Frontal cortex (tissue), 3 donors: ENCODE measurements at regions not wholly inside any gene's neighbourhood (a gene's known extent, or its start where the extent isn't known, plus 50 kb on each side); places are given as distances from the start of the nearest gene placed in this dataset.

Experiments used
- DNase-seq, 2 donors: peaks; one replicate each; pipeline ENCODE4 v3.0.0; 2012; ENCODE audit warnings: low spot score in 2 of 2
- FAIRE-seq: peaks from 2 replicates; lab custom pipeline; 2012; peaks lifted over from hg19 to GRCh38; lab: Jason Lieb, UNC
- donor health status: control.
- donor health status: control.
- donor health status: control.

DNA sequence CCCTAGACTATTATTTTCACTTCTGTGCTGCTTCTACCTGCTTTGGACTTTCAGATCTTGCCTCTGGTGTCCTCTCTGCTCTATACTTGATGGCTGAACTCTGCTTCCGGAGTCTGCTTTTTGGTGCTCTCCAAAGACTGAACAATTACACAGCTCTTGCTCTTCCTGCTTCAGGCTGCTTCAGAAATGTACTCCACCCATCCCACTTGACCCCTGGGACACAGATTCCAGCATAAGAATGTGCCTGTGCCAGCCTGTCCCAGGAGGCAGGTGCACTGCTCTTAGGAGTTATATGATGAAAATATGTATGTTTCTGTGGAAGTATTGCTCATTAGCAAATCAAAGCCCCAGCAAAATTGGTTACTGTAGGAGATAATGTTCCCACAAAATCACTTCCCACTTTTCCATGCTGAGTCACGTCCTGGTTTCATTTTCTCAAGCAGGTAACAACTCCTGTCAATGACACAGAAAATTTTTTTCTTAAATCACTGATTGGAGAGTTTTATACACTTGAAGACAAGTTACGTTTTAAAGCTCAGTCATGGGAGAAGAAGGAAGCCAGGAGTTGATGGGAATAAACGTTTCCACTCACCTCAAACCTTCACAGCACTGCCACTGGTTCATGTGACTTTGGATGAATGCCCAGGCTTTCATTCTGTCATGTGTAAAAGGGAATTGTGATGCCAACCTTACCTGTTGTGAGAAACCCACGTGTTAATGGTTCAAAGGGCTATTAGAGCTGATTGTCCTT lies 239.4 kb upstream of the ZPLD1 start:
- FAIRE-seq: no peak

GRCh38 chr3:102200126-102200525 lies 234.7 kb upstream of the ZPLD1 start:
- DNase-seq (no peak), FAIRE-seq (no peak)

More for the DNA sequence above, 239.4 kb upstream of the ZPLD1 start:
- no peak for DNase-seq

DNA sequence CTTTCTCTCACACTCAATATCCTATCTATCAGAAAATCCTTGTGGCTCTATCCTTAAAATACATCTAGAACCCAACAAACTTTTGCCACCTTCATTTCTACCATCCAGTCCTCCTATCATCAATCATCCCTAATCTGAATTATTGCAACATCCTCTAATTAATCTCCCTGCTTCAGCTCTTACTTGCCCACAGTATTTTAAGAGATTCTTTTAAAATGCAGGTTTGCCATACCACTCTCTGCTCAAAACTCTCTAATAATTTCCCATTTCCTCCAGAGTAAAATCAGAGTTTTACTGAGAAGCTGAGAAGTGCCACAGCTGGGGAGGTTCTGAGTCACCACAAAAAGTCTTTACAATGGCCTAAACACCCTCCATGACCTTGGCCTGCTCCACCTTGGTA lies 234.3 kb upstream of the ZPLD1 start:
- DNase-seq (no peak), FAIRE-seq (no peak)

DNA sequence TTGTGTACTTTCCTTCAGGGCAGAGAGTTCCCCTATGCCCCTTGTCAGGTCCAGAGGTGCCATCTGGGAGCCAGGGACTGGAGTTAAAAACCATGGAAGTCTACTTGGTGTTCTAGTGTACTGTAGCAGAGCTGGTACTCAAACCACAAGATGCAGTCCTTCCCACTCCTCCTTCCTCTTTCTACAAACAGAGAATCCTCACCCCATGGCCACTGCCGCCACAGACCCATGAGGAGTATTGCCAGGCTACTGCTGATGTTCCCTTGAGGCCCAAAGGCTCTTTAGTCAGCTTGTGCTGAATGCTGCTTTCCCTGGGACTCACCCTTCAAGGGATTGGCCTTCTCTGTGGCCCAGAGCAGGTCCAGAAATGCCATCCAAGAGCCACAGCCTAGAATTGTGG lies 229.2 kb upstream of the ZPLD1 start:
- FAIRE-seq: no peak
- DNase-seq: no peak

- no peak for FAIRE-seq
- no peak for DNase-seq
Measured at GRCh38 chr3:102206511-102207031, 228.2 kb upstream of the ZPLD1 start.

- FAIRE-seq (no peak), DNase-seq (no peak)
Measured at GRCh38 chr3:102207151-102207571, 227.7 kb upstream of the ZPLD1 start.

DNA sequence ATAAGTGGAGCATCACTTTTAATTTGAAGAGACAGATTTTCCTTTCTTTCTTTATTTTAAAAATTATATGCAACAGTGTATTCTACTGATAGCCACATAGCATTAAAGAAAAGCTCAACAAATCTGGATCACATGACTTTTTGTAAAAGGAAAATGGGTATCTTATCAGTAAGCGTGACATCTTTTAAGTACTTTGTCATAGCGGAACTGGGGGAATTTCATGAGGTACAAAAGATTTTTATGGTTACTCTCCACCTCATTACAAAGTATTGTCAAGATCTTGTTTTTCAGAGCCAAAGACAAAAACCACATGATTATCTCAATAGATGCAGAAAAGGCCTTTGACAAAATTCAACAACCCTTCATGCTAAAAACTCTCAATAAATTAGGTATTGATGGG lies 219.6 kb upstream of the ZPLD1 start:
- DNase-seq (no peak), FAIRE-seq (no peak)

DNA sequence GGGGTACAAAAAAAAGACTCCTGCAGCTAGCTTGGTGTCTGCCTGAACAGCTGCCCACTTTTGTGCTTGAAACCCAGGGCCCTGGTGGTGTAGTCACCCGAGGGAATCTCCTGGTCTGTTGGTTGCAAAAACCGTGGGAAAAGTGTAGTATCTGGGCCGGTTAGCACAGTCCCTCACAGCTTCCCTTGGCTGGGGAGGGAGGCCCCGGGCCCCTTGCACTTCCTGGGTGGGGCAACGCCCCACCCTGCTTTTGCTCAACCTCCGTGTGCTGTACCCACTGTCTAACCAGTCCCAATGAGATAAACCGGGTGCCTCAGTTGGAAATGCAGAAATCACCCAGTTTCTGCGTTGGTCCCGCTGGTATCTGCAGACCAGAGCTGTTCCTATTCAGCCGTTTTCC lies 211.7 kb upstream of the ZPLD1 start:
- no peak for DNase-seq

GRCh38 chr3:102224171-102224570 lies 210.6 kb upstream of the ZPLD1 start:
- no peak for FAIRE-seq

More for the DNA sequence above, 211.7 kb upstream of the ZPLD1 start:
- FAIRE-seq: no peak

DNA sequence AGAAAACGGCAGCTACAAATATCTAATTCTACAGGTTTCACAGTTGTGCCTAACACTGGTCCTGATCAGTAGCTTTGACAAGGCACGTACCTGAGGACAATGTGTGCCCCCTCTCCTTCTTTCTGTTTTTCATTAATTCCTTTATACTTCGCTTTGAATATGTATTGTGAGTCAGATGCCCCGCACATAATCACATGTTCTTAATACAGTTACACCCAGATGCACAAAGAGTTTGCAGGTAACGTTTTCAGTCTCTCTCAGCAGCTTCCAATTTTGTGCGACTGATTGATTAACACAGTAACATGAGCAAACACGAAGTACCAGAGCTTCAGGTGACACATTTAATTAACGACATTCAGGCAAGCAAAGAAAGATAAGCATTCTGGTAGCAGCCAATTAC lies 209.8 kb upstream of the ZPLD1 start:
- no peak for DNase-seq
- FAIRE-seq: no peak

More at GRCh38 chr3:102224171-102224570, 210.6 kb upstream of the ZPLD1 start:
- no peak for DNase-seq

DNA sequence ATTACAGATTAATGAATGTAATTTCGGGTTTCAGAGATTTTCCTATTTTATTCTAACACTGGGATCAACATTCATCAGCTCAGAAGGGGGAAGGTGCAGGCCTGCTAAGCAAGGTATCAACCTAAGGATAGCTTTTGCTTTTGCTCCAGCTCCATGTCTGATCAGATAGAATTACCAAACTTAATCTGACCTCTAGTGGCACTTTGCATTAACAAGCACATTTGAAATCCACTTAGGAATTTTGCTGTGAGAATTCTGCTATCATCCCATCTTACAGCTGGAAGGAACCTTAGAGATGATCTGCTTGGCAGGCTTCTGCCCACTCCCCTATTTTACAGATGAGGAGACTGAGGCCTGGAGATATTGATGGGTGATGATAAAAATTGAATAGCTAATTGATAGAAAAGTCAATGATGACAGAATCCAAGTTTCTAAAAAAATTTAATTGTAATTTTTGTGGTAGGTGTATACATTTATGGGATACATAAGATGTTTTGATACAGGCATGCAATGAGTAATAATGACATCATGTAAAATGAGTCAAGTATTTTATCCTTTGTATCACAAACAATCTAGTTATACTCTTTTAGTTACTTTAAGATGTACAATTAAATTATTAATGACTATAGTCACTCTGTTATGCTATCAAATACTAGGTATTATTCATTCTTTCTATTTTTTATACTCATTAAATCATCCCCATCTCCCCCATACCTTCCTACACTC lies 209.2 kb upstream of the ZPLD1 start:
- peak in 1 of 2 donors; percentile 34 for DNase-seq
- no peak for FAIRE-seq

- DNase-seq (no peak), FAIRE-seq (no peak)
Measured at GRCh38 chr3:102226463-102226862, 208.4 kb upstream of the ZPLD1 start.

GRCh38 chr3:102229062-102229655 lies 205.7 kb upstream of the ZPLD1 start:
- peak; percentile 14 to 23 for DNase-seq
- FAIRE-seq: peak; percentile 39

DNA sequence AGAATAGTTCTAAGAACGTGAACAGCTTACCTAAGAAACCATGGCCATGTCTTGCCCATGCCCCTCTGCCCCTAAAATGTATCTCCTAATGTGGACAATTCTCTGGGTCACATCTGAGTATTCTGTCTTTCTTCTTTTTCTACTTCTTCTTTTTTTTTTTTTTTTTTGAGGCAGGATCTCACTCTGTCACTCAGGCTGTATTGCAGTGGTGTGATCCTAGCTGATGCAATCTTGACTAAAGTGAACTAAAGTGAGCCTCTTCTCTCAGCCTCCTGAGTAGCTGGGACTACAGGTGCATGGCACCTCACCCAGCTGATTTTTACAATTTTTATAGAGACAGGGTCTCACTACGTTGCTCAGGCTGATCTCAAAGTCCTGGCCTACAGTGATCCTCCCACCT lies 204.8 kb upstream of the ZPLD1 start:
- FAIRE-seq: no peak

GRCh38 chr3:102233881-102234280 lies 200.9 kb upstream of the ZPLD1 start:
- FAIRE-seq: no peak
- no peak for DNase-seq

More for the DNA sequence above, 204.8 kb upstream of the ZPLD1 start:
- DNase-seq: no peak

GRCh38 chr3:102235679-102236078 lies 199.1 kb upstream of the ZPLD1 start:
- FAIRE-seq: no peak
- DNase-seq: no peak

GRCh38 chr3:102237181-102237580 lies 197.6 kb upstream of the ZPLD1 start:
- FAIRE-seq (no peak), DNase-seq (no peak)

DNA sequence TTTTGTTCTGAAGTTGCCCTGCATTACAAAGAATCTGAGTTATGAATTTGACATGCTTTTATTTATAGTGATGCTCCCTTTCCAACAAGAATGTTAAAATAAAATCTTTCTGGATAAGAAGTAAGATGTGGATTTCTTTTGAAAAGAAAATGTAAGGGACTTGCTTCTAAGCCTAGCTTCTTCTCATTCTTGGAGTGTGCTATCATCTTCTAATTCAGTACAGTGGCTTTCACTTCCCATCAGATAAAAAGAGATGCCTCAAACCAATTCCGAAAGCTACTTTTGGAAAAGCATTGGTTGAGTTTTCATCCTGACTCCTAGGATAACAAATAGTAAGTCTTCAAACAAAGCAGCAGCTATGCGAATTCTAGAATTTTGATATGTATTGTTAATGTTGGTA lies 197.0 kb upstream of the ZPLD1 start:
- FAIRE-seq: no peak
- no peak for DNase-seq

GRCh38 chr3:102238362-102238761 lies 196.5 kb upstream of the ZPLD1 start:
- FAIRE-seq (no peak), DNase-seq (no peak)

GRCh38 chr3:102240720-102241119 lies 194.1 kb upstream of the ZPLD1 start:
- FAIRE-seq (no peak), DNase-seq (no peak)
